ENCODE measurements at regions not wholly inside any gene's neighbourhood (a gene's known extent, or its start where the extent isn't known, plus 50 kb on each side); places are given as distances from the start of the nearest gene placed in this dataset.

- Mint-ChIP-seq H3K27ac (no peak overlapping the region), H3K27me3 (ENCODE audit: low read depth) (peaks cover 5% of the 10 kb centered on the region)
- intact Hi-C loops (cut with micrococcal nuclease): loop anchor here (1.0 to 5.0 kb wide), 2 partner anchors 159 to 522 kb away; no protein-coding TSS in a partner anchor
These were observed 117.7 kb downstream of the CTH start for GRCh38 chr1:70528590-70529333.

GRCh38 chr1:70536708-70537366 is 125.8 kb downstream of the CTH start:
- no peak overlapping the region for H3K27ac Mint-ChIP-seq
- DNase-seq: no peak
- no peaks in the 10 kb centered on the region for H3K36me3 Mint-ChIP-seq (ENCODE audit: low read depth)
- CTCF ChIA-PET: no interaction called here
- intact Hi-C loops (cut with micrococcal nuclease): loop anchor here (2.0 kb wide), 1 partner anchor 72 kb away; no protein-coding TSS in a partner anchor
- no peaks in the 10 kb centered on the region for H3K9me3 Mint-ChIP-seq
- peaks cover 16% of the 10 kb centered on the region for H3K27me3 Mint-ChIP-seq (ENCODE audit: low read depth)
- H3K4me1 Mint-ChIP-seq (ENCODE audit: low read depth): peaks cover 2% of the 10 kb centered on the region
- no peak overlapping the region for H3K4me3 Mint-ChIP-seq

More at GRCh38 chr1:70528590-70529333, 117.7 kb downstream of the CTH start:
- peaks cover 4% of the 10 kb centered on the region for H3K4me1 Mint-ChIP-seq (ENCODE audit: low read depth)
- CTCF ChIA-PET: interaction anchor here (1.0 to 2.9 kb wide), 4 partner anchors 9 to 521 kb away, joined by 3 to 12 read pairs (median 3); no protein-coding TSS in a partner anchor
- peak; percentile 26 for DNase-seq
- no peaks in the 10 kb centered on the region for H3K9me3 Mint-ChIP-seq
- H3K36me3 Mint-ChIP-seq (ENCODE audit: low read depth): no peaks in the 10 kb centered on the region
- no peak overlapping the region for H3K4me3 Mint-ChIP-seq

- H3K36me3 Mint-ChIP-seq (ENCODE audit: low read depth): no peaks in the 10 kb centered on the region
- intact Hi-C loops (cut with micrococcal nuclease): loop anchor here (2.0 kb wide), 1 partner anchor 73 kb away; no protein-coding TSS in a partner anchor
- CTCF ChIA-PET: no interaction called here
- H3K27me3 Mint-ChIP-seq (ENCODE audit: low read depth): peaks cover 16% of the 10 kb centered on the region
- H3K9me3 Mint-ChIP-seq: no peaks in the 10 kb centered on the region
- DNase-seq: no peak
- no peak overlapping the region for H3K4me3 Mint-ChIP-seq
- no peak overlapping the region for H3K27ac Mint-ChIP-seq
- peaks cover 2% of the 10 kb centered on the region for H3K4me1 Mint-ChIP-seq (ENCODE audit: low read depth)
These were observed 126.7 kb downstream of the CTH start for GRCh38 chr1:70537788-70538187.

GRCh38 chr1:70542030-70542429 is 131.0 kb downstream of the CTH start:
- CTCF ChIA-PET: no interaction called here

GRCh38 chr1:70542856-70543255 is 131.8 kb downstream of the CTH start:
- CTCF ChIA-PET: no interaction called here
- Mint-ChIP-seq H3K36me3 (ENCODE audit: low read depth) (no peaks in the 10 kb centered on the region), H3K4me1 (ENCODE audit: low read depth) (no peaks in the 10 kb centered on the region), H3K27me3 (ENCODE audit: low read depth) (peaks cover 5% of the 10 kb centered on the region), H3K27ac (no peak overlapping the region), H3K9me3 (no peaks in the 10 kb centered on the region), H3K4me3 (no peak overlapping the region)
- no peak for DNase-seq
- intact Hi-C loops (cut with micrococcal nuclease): no loop called here

More at GRCh38 chr1:70542030-70542429, 131.0 kb downstream of the CTH start:
- no peaks in the 10 kb centered on the region for H3K4me1 Mint-ChIP-seq (ENCODE audit: low read depth)
- no peaks in the 10 kb centered on the region for H3K9me3 Mint-ChIP-seq
- no peaks in the 10 kb centered on the region for H3K36me3 Mint-ChIP-seq (ENCODE audit: low read depth)
- H3K4me3 Mint-ChIP-seq: no peak overlapping the region
- H3K27ac Mint-ChIP-seq: no peak overlapping the region
- H3K27me3 Mint-ChIP-seq (ENCODE audit: low read depth): peaks cover 4% of the 10 kb centered on the region
- intact Hi-C loops (cut with micrococcal nuclease): no loop called here
- DNase-seq: no peak

- Mint-ChIP-seq H3K36me3 (ENCODE audit: low read depth) (no peaks in the 10 kb centered on the region), H3K27ac (no peak overlapping the region), H3K9me3 (no peaks in the 10 kb centered on the region), H3K4me3 (no peak overlapping the region), H3K27me3 (ENCODE audit: low read depth) (peaks cover 5% of the 10 kb centered on the region), H3K4me1 (ENCODE audit: low read depth) (no peaks in the 10 kb centered on the region)
- no peak for DNase-seq
- intact Hi-C loops (cut with micrococcal nuclease): no loop called here
- CTCF ChIA-PET: interaction anchor here (0.6 kb wide), 2 partner anchors 87 to 552 kb away, joined by 3 to 6 read pairs; no protein-coding TSS in a partner anchor
These were observed 135.7 kb downstream of the CTH start for GRCh38 chr1:70546726-70547125.

- no peaks in the 10 kb centered on the region for H3K36me3 Mint-ChIP-seq (ENCODE audit: low read depth)
- DNase-seq: no peak
- no peaks in the 10 kb centered on the region for H3K9me3 Mint-ChIP-seq
- intact Hi-C loops (cut with micrococcal nuclease): no loop called here
- H3K27me3 Mint-ChIP-seq (ENCODE audit: low read depth): peaks cover 2% of the 10 kb centered on the region
- CTCF ChIA-PET: no interaction called here
- no peak overlapping the region for H3K4me3 Mint-ChIP-seq
- H3K4me1 Mint-ChIP-seq (ENCODE audit: low read depth): no peaks in the 10 kb centered on the region
- H3K27ac Mint-ChIP-seq: no peak overlapping the region
These were observed 141.8 kb downstream of the CTH start for GRCh38 chr1:70552662-70553566.

GRCh38 chr1:70553567-70553956 is 142.5 kb downstream of the CTH start:
- no peak for DNase-seq
- intact Hi-C loops (cut with micrococcal nuclease): no loop called here
- Mint-ChIP-seq H3K4me3 (no peak overlapping the region), H3K9me3 (no peaks in the 10 kb centered on the region), H3K27me3 (ENCODE audit: low read depth) (no peaks in the 10 kb centered on the region), H3K27ac (no peak overlapping the region), H3K4me1 (ENCODE audit: low read depth) (no peaks in the 10 kb centered on the region), H3K36me3 (ENCODE audit: low read depth) (no peaks in the 10 kb centered on the region)
- CTCF ChIA-PET: no interaction called here

- no peaks in the 10 kb centered on the region for H3K4me1 Mint-ChIP-seq (ENCODE audit: low read depth)
- H3K27ac Mint-ChIP-seq: no peak overlapping the region
- DNase-seq: no peak
- intact Hi-C loops (cut with micrococcal nuclease): no loop called here
- H3K4me3 Mint-ChIP-seq: no peak overlapping the region
- no peaks in the 10 kb centered on the region for H3K27me3 Mint-ChIP-seq (ENCODE audit: low read depth)
- CTCF ChIA-PET: no interaction called here
- no peaks in the 10 kb centered on the region for H3K9me3 Mint-ChIP-seq
- no peaks in the 10 kb centered on the region for H3K36me3 Mint-ChIP-seq (ENCODE audit: low read depth)
These were observed 143.3 kb downstream of the CTH start for GRCh38 chr1:70554341-70554740.

- no peak overlapping the region for H3K4me3 Mint-ChIP-seq
- peaks cover 2% of the 10 kb centered on the region for H3K9me3 Mint-ChIP-seq
These were observed 145.5 kb downstream of the CTH start for GRCh38 chr1:70556541-70556940.

GRCh38 chr1:70567167-70567566 is 156.1 kb downstream of the CTH start:
- no peaks in the 10 kb centered on the region for H3K36me3 Mint-ChIP-seq (ENCODE audit: low read depth)

More at GRCh38 chr1:70556541-70556940, 145.5 kb downstream of the CTH start:
- H3K27me3 Mint-ChIP-seq (ENCODE audit: low read depth): no peaks in the 10 kb centered on the region
- no peaks in the 10 kb centered on the region for H3K4me1 Mint-ChIP-seq (ENCODE audit: low read depth)
- intact Hi-C loops (cut with micrococcal nuclease): no loop called here
- no peaks in the 10 kb centered on the region for H3K36me3 Mint-ChIP-seq (ENCODE audit: low read depth)
- no peak for DNase-seq
- CTCF ChIA-PET: no interaction called here
- no peak overlapping the region for H3K27ac Mint-ChIP-seq

GRCh38 chr1:70571191-70571590 is 160.1 kb downstream of the CTH start:
- H3K4me3 Mint-ChIP-seq: no peak overlapping the region
- no peaks in the 10 kb centered on the region for H3K36me3 Mint-ChIP-seq (ENCODE audit: low read depth)
- H3K27ac Mint-ChIP-seq: no peak overlapping the region
- CTCF ChIA-PET: no interaction called here
- DNase-seq: no peak
- intact Hi-C loops (cut with micrococcal nuclease): no loop called here
- no peaks in the 10 kb centered on the region for H3K4me1 Mint-ChIP-seq (ENCODE audit: low read depth)
- H3K27me3 Mint-ChIP-seq (ENCODE audit: low read depth): peaks cover 10% of the 10 kb centered on the region
- H3K9me3 Mint-ChIP-seq: no peaks in the 10 kb centered on the region

More at GRCh38 chr1:70567167-70567566, 156.1 kb downstream of the CTH start:
- no peak overlapping the region for H3K4me3 Mint-ChIP-seq
- H3K27me3 Mint-ChIP-seq (ENCODE audit: low read depth): peaks cover 4% of the 10 kb centered on the region
- no peak for DNase-seq
- no peak overlapping the region for H3K27ac Mint-ChIP-seq
- H3K9me3 Mint-ChIP-seq: no peaks in the 10 kb centered on the region
- CTCF ChIA-PET: no interaction called here
- no peaks in the 10 kb centered on the region for H3K4me1 Mint-ChIP-seq (ENCODE audit: low read depth)
- intact Hi-C loops (cut with micrococcal nuclease): no loop called here

Measured in activated naive CD4-positive, alpha-beta T cell treated with anti-CD3 and anti-CD28 coated beads for 36 hours (primary cell).